Esophagus squamous epithelium (tissue), 5 donors: ENCODE measurements at regions not wholly inside any gene's neighbourhood (a gene's known extent, or its start where the extent isn't known, plus 50 kb on each side); places are given as distances from the start of the nearest gene placed in this dataset.

Experiments used
- DNase-seq: peaks from one replicate; lab custom pipeline; 2025; lab: John Stamatoyannopoulos, UW
- H3K27ac ChIP-seq, 4 donors: fragments of 200-600 bp; sonication (generic); one replicate each; pipeline ENCODE4 v1.5.1; 2016 to 2019; ENCODE audit warnings: mild to moderate bottlenecking in 1 of 4
- H3K27me3 ChIP-seq, 4 donors: fragments of 200-600 bp; sonication (generic); 1 replicate in 3 of 4; 2 replicates in 1 of 4; pipeline versions ENCODE4 v1.5.1 to v1.6.0; 2017 to 2021; ENCODE audit warnings: antibody characterized with exemption in 1 of 4
- H3K36me3 ChIP-seq, 3 donors: fragments of 200-600 bp; sonication (generic); one replicate each; pipeline ENCODE4 v1.5.1; 2016 to 2019
- H3K4me1 ChIP-seq, 3 donors: fragments of 200-600 bp; sonication (generic); one replicate each; pipeline ENCODE4 v1.5.1; 2017 to 2019
- H3K4me3 ChIP-seq, 4 donors: fragments of 200-600 bp; sonication (generic); 1 replicate in 3 of 4; 2 replicates in 1 of 4; pipeline ENCODE4 v1.5.1; 2016 to 2019; ENCODE audit warnings: mild to moderate bottlenecking in 2 of 4, moderate library complexity in 1 of 4
- H3K9me3 ChIP-seq, 3 donors: fragments of 200-600 bp; sonication (generic); one replicate each; pipeline ENCODE4 v1.5.1; 2016 to 2019
- POLR2A ChIP-seq, 4 donors: fragments of 450-650 bp; IDR thresholded peaks; one replicate each; pipeline ENCODE4 v1.6.1; 2017; ENCODE audit warnings: antibody characterized with exemption in 4 of 4, mild to moderate bottlenecking in 4 of 4, moderate library complexity in 3 of 4
- WGBS, 2 donors: methylation state at CpG; one replicate each; pipeline ENCODE4 v1.1.5; 2018; 5-methylcytosine and 5-hydroxymethylcytosine counted together
- intact Hi-C: fragments of 100-400 bp; cut with DNase I; formaldehyde crosslinking; loops from one replicate; pipeline ENCODE4 v1.15.0; 2022
- TF ChIP-seq, protein P1 (sequence below), 6 experiments: fragments of 450-650 bp in 4 of 6; fragments of 200-600 bp in 2 of 6; sonication (generic) in 2 of 6; IDR thresholded peaks; one replicate each; pipeline ENCODE4 v1.5.1; 2016 to 2019; ENCODE audit warnings: antibody characterized with exemption in 6 of 6, mild to moderate bottlenecking in 4 of 6, moderate library complexity in 4 of 6
- donor health status: DM: yes; HTN: yes; CAD: no.

- Histone ChIP-seq H3K9me3 (peaks cover 0 to 19% (median 5%) of the 10 kb centered on the region in 3 donors), H3K27me3 (no peaks in the 10 kb centered on the region), H3K4me1 (no peaks in the 10 kb centered on the region), H3K36me3 (no peaks in the 10 kb centered on the region), H3K27ac (no peak overlapping the region), H3K4me3 (no peak overlapping the region)
- DNase-seq: no peak
- intact Hi-C loops: no loop called here
- TF ChIP-seq, protein P1, sequence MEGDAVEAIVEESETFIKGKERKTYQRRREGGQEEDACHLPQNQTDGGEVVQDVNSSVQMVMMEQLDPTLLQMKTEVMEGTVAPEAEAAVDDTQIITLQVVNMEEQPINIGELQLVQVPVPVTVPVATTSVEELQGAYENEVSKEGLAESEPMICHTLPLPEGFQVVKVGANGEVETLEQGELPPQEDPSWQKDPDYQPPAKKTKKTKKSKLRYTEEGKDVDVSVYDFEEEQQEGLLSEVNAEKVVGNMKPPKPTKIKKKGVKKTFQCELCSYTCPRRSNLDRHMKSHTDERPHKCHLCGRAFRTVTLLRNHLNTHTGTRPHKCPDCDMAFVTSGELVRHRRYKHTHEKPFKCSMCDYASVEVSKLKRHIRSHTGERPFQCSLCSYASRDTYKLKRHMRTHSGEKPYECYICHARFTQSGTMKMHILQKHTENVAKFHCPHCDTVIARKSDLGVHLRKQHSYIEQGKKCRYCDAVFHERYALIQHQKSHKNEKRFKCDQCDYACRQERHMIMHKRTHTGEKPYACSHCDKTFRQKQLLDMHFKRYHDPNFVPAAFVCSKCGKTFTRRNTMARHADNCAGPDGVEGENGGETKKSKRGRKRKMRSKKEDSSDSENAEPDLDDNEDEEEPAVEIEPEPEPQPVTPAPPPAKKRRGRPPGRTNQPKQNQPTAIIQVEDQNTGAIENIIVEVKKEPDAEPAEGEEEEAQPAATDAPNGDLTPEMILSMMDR (IDR thresholded peaks at IDR 0.05): no peak
- TF ChIP-seq POLR2A (IDR thresholded peaks at IDR 0.05): no peak
- WGBS, 2 donors: 40 to 44% methylated on average over 2 of the region's 2 CpGs
These were observed 352.7 kb upstream of the CDH4 start for GRCh38 chr20:60899320-60899719.

- Histone ChIP-seq H3K27me3 (no peaks in the 10 kb centered on the region), H3K9me3 (peaks cover 0 to 19% (median 5%) of the 10 kb centered on the region in 3 donors), H3K27ac (no peak overlapping the region), H3K4me1 (no peaks in the 10 kb centered on the region), H3K4me3 (no peak overlapping the region), H3K36me3 (no peaks in the 10 kb centered on the region)
- 40 to 45% methylated on average over 4 to 5 of the region's 5 CpGs for WGBS, 2 donors
- DNase-seq: no peak
- intact Hi-C loops: no loop called here
- TF ChIP-seq POLR2A (IDR thresholded peaks at IDR 0.05): no peak
- TF ChIP-seq, protein P1 (IDR thresholded peaks at IDR 0.05): no peak
These were observed 351.4 kb upstream of the CDH4 start for GRCh38 chr20:60900618-60901017.

DNA sequence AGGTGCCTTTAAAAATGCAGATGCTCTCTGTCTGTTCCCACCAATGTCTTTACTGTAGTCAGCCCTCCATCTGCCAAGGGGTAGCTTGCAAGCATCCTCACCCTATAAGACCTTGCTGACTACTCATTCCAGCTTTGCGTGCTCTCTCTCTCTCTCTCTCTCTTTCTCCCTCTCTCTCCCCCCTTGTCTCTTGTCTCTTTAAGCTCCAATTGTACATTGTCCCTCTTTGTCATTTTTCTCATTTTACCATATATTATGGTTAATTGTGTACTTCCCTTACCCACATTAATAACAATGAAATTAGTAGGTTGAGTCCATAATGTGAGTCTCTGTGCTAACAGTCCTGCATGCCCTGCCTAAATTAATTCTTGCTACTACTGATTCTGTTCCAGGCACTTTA is 350.2 kb upstream of the CDH4 start:
- 95% methylated on average over 1 of the region's 1 CpG for WGBS, 2 donors
- TF ChIP-seq, protein P1 (IDR thresholded peaks at IDR 0.05): no peak
- TF ChIP-seq POLR2A (IDR thresholded peaks at IDR 0.05): no peak
- intact Hi-C loops: no loop called here

DNA sequence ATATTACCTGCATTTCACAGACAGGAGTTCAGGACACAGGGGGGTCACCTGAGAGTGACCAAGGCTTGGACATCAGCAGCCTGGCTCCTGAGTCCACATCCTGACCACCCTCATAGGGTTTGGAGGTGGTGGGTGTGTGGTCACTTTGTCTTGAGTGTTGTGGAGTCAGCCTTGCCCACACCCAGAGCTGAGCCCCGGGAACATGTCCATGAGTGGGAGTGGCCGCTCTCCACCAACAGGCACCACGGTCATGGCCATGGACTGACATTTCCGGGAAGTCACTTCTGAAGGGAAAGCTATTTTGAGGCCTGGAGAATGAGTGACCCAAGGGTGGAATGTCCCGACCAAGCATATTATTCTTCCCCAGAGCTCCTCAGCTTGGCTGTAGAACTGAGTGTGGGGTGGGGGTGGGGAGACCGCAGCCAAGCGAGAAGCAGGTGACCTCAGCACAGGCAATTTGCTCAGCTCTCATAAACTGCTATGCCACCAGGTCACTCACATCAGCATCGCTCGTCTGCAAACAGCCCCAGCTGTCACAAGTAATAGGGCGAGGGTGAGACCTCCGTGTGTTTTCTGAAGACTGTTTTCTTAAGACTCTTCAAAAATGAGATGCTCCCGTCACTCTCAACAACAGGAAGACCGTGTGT is 348.6 kb upstream of the CDH4 start:
- no peak overlapping the region for H3K27ac ChIP-seq
- H3K27me3 ChIP-seq: no peaks in the 10 kb centered on the region
- TF ChIP-seq POLR2A (IDR thresholded peaks at IDR 0.05): no peak
- TF ChIP-seq, protein P1 (IDR thresholded peaks at IDR 0.05): no peak
- no peaks in the 10 kb centered on the region for H3K4me1 ChIP-seq
- no peak overlapping the region for H3K4me3 ChIP-seq
- WGBS, 2 donors: 67 to 72% methylated on average over 4 to 12 of the region's 13 CpGs
- DNase-seq: no peak
- intact Hi-C loops: no loop called here
- H3K36me3 ChIP-seq: no peaks in the 10 kb centered on the region
- peaks cover 0 to 19% (median 5%) of the 10 kb centered on the region in 3 donors for H3K9me3 ChIP-seq

More for the DNA sequence above, 350.2 kb upstream of the CDH4 start:
- no peak overlapping the region for H3K4me3 ChIP-seq
- no peaks in the 10 kb centered on the region for H3K27me3 ChIP-seq
- DNase-seq: no peak
- no peaks in the 10 kb centered on the region for H3K4me1 ChIP-seq
- peaks cover 0 to 19% (median 5%) of the 10 kb centered on the region in 3 donors for H3K9me3 ChIP-seq
- no peak overlapping the region for H3K27ac ChIP-seq
- no peaks in the 10 kb centered on the region for H3K36me3 ChIP-seq

- no peak overlapping the region for H3K4me3 ChIP-seq
- TF ChIP-seq, protein P1 (IDR thresholded peaks at IDR 0.05): no peak
- TF ChIP-seq POLR2A (IDR thresholded peaks at IDR 0.05): no peak
- no peaks in the 10 kb centered on the region for H3K36me3 ChIP-seq
- H3K4me1 ChIP-seq: no peaks in the 10 kb centered on the region
- no peak overlapping the region for H3K27ac ChIP-seq
- intact Hi-C loops: no loop called here
- peaks cover 0 to 19% (median 5%) of the 10 kb centered on the region in 3 donors for H3K9me3 ChIP-seq
- no peaks in the 10 kb centered on the region for H3K27me3 ChIP-seq
- no peak for DNase-seq
These were observed 347.3 kb upstream of the CDH4 start for GRCh38 chr20:60904730-60905129.
